ENCODE measurements at regions not wholly inside any gene's neighbourhood (a gene's known extent, or its start where the extent isn't known, plus 50 kb on each side); places are given as distances from the start of the nearest gene placed in this dataset.

GRCh38 chr20:21033817-21034216 is 72.3 kb downstream of the LINC00237 start:
- no peak for DNase-seq

- no peak for DNase-seq
These were observed 74.5 kb downstream of the LINC00237 start for GRCh38 chr20:21031666-21032065.

- no peak for DNase-seq
These were observed 76.8 kb downstream of the LINC00237 start for GRCh38 chr20:21029341-21029740.

- no peak for DNase-seq
These were observed 77.2 kb downstream of the LINC00237 start for GRCh38 chr20:21028921-21029320.

- no peak for DNase-seq
These were observed 77.7 kb downstream of the LINC00237 start for GRCh38 chr20:21028436-21028835.

GRCh38 chr20:21027569-21027968 is 78.6 kb downstream of the LINC00237 start:
- DNase-seq, result peak; percentile 20

GRCh38 chr20:21026951-21027350 is 79.2 kb downstream of the LINC00237 start:
- DNase-seq, result no peak

- no peak for DNase-seq
These were observed 81.7 kb downstream of the LINC00237 start for GRCh38 chr20:21024420-21024819.

GRCh38 chr20:21022925-21023324 is 83.2 kb downstream of the LINC00237 start:
- no peak for DNase-seq

- DNase-seq, result no peak
These were observed 84.7 kb downstream of the LINC00237 start for GRCh38 chr20:21021472-21021790.

- DNase-seq, result no peak
These were observed 85.3 kb downstream of the LINC00237 start for GRCh38 chr20:21020659-21021471.

- no peak for DNase-seq
These were observed 86.1 kb downstream of the LINC00237 start for GRCh38 chr20:21019814-21020658.

GRCh38 chr20:21019468-21019813 is 86.7 kb downstream of the LINC00237 start:
- DNase-seq, result no peak

GRCh38 chr20:21018576-21018975 is 87.6 kb downstream of the LINC00237 start:
- DNase-seq, result no peak

GRCh38 chr20:21017528-21018085 is 88.6 kb downstream of the LINC00237 start:
- no peak for DNase-seq

GRCh38 chr20:21016751-21017150 is 89.4 kb downstream of the LINC00237 start:
- no peak for DNase-seq

GRCh38 chr20:21014528-21014927 is 91.6 kb downstream of the LINC00237 start:
- no peak for DNase-seq

GRCh38 chr20:21008951-21009350 is 97.2 kb downstream of the LINC00237 start:
- no peak for DNase-seq

- DNase-seq, result no peak
These were observed 99.5 kb downstream of the LINC00237 start for GRCh38 chr20:21006611-21007010.

GRCh38 chr20:21004386-21005076 is 101.6 kb downstream of the LINC00237 start:
- no peak for DNase-seq

- DNase-seq, result no peak
These were observed 102.3 kb downstream of the LINC00237 start for GRCh38 chr20:21003902-21004301.

GRCh38 chr20:21002486-21002885 is 103.7 kb downstream of the LINC00237 start:
- no peak for DNase-seq

GRCh38 chr20:20993372-20993771 is 112.8 kb downstream of the LINC00237 start:
- DNase-seq, result no peak

Measured in hematopoietic multipotent progenitor cell treated with erythropoietin and hydrocortisone succinate and interleukin-3 and kit ligand, for 6 days (in vitro differentiated cells).